ENCODE measurements at regions not wholly inside any gene's neighbourhood (a gene's known extent, or its start where the extent isn't known, plus 50 kb on each side); places are given as distances from the start of the nearest gene placed in this dataset.
"Not testable (repeated sequence)": the region's sequence is repeated elsewhere in the genome, so short reads cannot be mapped to it uniquely, and the experiment has no call there.

- no peak for DNase-seq
Observed at GRCh38 chr12:127911291-127911690, 355.7 kb upstream of the TMEM132C start.

- no peak for DNase-seq
Observed at GRCh38 chr12:127912035-127912665, 354.8 kb upstream of the TMEM132C start.

DNA sequence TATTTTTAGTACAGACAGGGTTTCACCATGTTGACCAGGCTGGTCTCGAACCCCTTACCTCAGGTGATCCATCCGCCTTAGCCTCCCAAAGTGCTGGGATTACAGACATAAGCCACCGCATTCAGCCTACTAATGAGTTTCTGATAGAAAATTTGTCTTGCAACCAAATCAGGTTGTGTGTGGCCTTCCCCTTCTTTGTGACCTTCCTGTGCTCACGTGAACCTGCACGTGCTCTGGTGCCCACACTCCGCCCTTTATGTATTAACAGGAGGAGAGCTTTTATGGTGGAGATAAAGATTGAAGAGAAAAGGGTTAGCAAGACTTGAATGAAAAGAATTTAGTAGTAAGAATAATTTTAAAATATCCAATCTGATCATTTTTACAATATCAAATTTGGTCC lies 343.5 kb upstream of the TMEM132C start:
- DNase-seq: no peak

GRCh38 chr12:127925971-127926370 lies 341.0 kb upstream of the TMEM132C start:
- peak; percentile 20 for DNase-seq

DNA sequence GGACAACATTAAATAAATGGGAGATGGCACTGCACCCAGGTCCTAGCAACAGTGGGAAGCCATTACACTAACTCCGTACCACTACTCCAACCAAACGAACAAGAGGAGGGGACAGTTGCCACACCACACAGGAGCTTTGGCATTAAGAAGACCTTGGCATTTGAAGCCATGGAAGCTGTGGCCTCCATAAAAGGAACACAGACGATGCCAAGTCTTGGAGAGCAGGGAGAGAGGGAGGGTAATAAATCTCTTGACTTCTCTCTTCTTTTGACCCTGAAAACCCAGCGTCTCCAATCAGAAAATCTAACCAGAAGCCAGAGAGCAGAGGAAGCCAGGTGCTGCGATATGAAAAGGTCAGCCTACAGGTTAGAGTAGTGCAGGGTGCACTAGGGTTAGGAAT lies 338.8 kb upstream of the TMEM132C start:
- no peak for DNase-seq

- no peak for DNase-seq
Observed at GRCh38 chr12:127928615-127929571, 338.1 kb upstream of the TMEM132C start.

DNA sequence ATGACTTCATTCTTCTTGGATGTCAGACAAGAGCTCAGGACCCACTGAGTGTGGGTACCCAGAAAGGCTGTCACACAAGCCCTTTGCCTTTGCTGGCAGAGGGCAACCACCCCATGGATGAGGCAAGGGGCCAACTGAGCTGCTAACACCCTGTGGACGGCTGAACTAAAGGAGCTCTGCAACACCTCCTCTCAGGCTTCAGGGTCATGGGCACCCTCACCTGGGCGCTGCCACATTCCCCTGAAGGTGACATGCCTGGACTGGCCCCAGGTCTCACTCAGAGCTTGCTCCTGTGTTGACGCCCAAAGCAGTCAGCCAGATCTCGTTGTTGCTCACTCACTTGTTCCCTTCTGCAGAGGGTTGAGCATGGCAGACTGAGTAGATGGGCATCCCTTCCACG lies 336.8 kb upstream of the TMEM132C start:
- DNase-seq: no peak

GRCh38 chr12:127934409-127934808 lies 332.6 kb upstream of the TMEM132C start:
- DNase-seq: no peak

GRCh38 chr12:127936463-127936862 lies 330.5 kb upstream of the TMEM132C start:
- no peak for DNase-seq

- DNase-seq: no peak
Observed at GRCh38 chr12:127941332-127941731, 325.6 kb upstream of the TMEM132C start.

DNA sequence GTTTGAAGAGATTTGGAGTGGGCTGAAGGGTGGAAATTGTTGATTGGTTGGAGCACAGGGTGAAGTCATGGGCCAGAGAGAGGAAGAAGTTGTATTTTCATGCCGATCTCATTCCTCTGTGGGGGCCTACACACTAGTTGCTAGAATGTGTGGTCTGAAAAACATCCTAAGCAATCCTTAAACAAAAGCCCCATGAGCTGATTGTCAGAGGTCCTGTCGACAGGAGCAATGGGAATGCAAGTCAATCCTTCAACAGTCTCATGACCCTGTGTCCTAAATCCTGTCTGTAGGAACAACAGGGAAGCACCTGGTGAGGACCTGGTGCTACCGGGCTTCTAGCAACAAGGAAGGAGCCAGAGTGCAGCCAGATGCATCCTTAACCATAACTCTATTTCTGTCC lies 324.0 kb upstream of the TMEM132C start:
- no peak for DNase-seq

DNA sequence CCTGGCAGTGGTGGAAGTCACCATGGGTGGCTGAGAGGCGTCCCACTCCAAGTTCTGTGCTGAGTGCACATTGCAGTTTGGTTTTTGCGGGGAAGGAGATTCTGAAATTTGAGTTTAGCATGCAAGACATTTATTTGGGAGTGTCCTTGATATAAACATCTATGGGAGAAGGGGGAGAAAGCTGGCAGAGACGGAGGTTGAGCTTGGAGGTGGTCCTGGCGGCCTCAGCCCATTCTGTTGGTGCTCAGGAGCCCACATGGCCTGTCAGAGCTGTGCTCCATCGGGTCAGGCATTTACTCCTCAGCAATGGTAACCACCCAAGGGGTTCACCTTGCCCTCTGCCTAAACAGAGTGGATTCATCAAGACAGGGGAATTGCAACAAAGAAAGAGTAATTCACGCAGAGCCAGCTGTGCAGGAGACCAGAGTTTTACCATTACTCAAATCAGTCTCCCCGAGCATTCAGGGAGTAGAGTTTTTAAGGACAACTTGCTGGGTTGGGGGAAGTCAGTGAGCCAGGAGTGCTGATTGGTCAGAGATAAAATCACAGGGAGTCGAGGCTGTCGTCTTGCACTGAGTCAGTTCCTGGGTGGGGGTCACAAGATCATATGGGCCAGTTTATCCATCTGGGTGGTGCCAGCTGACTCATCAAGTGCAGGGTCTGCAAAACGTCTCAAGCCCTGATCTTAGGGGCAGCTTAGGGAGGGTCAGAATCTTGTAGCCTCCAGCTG lies 323.3 kb upstream of the TMEM132C start:
- DNase-seq: no peak

DNA sequence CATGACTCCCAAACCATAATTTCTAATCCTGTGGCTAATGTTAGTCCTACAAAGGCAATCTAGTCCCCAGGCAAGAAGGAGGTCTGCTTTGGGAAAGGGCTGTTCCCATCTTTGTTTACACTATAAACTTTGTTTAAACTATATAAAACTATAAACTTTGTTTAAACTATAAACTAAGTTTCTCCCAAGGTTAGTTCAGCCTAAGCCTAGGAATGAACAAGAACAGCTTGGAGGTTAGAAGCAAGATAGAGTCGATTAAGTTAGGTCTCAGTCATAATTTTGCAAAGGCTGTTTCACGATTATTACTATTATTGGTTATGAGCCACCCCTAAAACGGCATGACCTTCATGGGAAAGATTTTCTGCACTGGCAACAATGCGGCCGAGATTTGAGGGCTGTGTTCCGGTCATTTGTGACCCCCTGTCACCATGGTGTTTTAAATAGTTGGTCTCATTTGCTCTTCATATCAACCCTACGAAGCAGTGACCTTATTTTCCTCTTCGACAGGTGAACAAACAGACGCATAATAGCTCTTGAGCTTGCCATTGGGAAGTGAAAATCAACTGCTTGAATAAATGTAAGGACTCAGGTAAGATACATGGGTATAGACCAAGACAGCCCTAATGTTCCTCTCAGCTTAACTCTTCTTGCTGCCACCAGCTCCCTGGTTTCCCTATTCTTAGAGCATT lies 322.6 kb upstream of the TMEM132C start:
- DNase-seq: no peak

DNA sequence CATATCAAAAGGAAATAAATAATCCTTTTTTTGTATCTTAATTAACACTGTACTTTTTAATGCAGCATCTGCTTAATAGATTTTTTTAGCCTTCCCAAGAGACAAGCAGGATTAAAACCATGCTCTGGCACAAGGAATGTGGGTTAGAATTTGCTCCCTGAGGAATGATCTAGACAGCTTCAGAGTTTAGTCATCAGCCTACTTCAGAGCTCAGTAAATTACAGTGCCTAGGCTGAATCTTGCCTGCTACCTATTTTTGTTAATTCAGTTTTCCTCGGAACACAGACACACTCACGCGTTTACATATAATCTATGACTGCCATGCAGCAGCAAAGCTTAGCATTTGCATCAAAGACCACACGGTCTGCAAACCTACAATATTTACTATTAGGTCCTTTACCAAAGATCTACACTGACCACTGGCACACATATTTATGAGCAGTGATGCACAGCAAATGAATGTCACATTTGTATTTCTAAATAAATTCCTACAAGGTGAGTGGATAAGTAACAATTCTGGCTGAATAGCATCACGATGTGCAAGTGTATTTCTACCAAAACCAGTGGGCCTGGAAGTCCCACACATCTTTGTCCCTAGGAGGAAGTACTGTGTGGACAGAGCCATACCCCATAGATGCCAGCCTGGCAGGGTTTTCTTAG lies 309.8 kb upstream of the TMEM132C start:
- no peak for DNase-seq

DNA sequence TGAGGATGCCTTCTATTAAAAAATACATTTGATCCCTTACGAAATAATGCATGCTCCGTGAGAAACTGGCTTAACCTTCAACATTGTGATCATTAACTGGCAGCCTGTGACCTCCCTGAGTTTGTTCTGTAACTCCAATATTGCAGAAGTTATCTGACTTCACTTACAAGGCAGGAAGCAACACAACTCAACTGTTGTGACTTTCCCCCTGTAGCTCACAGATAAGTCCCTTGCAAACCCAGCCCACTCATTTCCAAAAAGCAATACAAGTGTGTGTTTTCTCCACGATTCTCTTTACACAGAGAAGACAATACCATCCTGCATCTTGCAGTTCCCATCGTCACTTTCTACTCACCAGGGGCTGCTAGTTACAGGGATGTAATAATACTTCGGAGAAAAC lies 304.7 kb upstream of the TMEM132C start:
- no peak for DNase-seq

- DNase-seq: no peak
Observed at GRCh38 chr12:127963933-127964332, 303.0 kb upstream of the TMEM132C start.

- no peak for DNase-seq
Observed at GRCh38 chr12:127964717-127965116, 302.3 kb upstream of the TMEM132C start.

DNA sequence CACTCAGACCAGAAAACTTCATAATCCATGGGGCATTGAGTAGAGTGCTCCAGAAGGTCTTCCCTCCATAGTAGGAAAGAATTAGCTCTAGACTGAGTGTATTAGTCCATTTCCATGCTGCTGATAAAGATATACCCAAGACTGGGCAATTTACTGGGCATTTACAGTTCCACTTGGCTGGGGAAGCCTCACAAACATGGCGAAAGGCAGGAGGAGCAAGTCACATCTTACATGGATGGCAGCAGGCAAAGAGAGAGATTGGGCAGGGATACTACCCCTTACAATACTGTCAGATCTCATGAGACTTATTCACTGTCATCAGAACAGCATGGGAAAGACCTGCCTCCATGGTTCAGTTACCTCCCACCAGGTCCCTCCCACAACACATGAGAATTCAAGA lies 300.6 kb upstream of the TMEM132C start:
- no peak for DNase-seq

DNA sequence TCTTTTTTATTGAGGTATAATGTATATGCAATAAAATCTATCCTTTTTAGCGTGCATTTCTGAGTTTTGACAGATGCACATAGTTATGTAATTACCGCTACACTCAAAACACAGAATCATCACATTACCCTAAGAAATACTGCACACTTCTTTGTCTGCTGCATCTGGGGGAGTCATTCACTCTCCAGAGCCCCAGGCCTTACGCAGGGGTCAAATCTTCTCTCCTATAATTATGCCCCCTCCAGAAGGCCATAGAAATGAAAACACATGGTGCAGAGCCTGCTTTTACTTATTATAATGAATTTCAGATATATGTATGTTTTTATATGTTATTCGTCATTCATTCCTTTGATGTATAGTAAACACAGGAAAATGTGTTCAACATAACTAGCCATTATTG lies 296.5 kb upstream of the TMEM132C start:
- no peak for DNase-seq

GRCh38 chr12:127980585-127980984 lies 286.4 kb upstream of the TMEM132C start:
- no peak for DNase-seq

- no peak for DNase-seq
Observed at GRCh38 chr12:127981875-127982274, 285.1 kb upstream of the TMEM132C start.

DNA sequence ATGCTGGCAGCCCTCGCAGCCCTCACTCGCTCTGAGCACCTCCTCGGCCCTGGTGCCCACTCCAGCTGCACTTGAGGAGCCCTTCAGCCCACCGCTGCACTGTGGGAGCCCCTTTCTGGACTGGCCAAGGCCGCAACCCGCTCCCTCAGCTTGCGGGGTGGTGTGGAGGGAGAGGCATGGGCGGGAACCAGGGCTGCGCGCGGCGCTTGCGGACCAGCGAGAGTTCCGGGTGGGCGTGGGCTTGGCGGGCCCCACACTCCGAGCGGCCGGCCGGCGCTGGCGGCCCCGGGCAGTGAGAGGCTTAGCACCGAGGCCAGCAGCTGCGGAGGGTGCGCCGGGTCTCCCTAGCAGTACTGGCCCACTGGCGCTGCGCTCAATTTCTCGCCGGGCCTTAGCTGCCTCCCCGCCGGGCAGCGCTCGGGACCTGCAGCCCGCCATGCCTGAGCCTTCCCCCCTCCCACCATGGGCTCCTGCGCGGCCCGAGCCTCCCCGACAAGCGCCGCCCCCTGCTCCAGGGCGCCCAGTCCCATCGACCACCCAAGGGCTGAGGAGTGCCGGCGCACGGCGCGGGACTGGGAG lies 283.7 kb upstream of the TMEM132C start:
- DNase-seq: not testable (repeated sequence)
